BLaER1 treated with 17β-estradiol and CSF1 and Interleukin-3, amounts not matched to agents 10 nM and 100 nM (cell line): ENCODE measurements at regions not wholly inside any gene's neighbourhood (a gene's known extent, or its start where the extent isn't known, plus 50 kb on each side); places are given as distances from the start of the nearest gene placed in this dataset.

ENCODE experiments used
- H3K27ac ChIP-seq, 11 experiments: shearing (Covaris generic); formaldehyde crosslinking; 2 replicates each; pipeline ENCODE4 v1.8.1; 2022
- H3K27me3 ChIP-seq, 11 experiments: shearing (Covaris generic); formaldehyde crosslinking; 2 replicates each; pipeline ENCODE4 v1.8.1; 2022
- H3K36me3 ChIP-seq, 11 experiments: shearing (Covaris generic); formaldehyde crosslinking; 2 replicates each; pipeline ENCODE4 v1.8.1; 2022
- H3K4me1 ChIP-seq, 10 experiments: shearing (Covaris generic); formaldehyde crosslinking; 2 replicates each; pipeline ENCODE4 v1.8.1; 2022
- H3K4me2 ChIP-seq, 11 experiments: shearing (Covaris generic); formaldehyde crosslinking; 2 replicates each; pipeline ENCODE4 v1.8.1; 2022
- H3K4me3 ChIP-seq, 10 experiments: shearing (Covaris generic); formaldehyde crosslinking; 2 replicates each; pipeline ENCODE4 v1.8.1; 2022
- H3K9ac ChIP-seq, 11 experiments: shearing (Covaris generic); formaldehyde crosslinking; 2 replicates each; pipeline ENCODE4 v1.8.1; 2022
- H3K9me3 ChIP-seq, 11 experiments: shearing (Covaris generic); formaldehyde crosslinking; replicated peaks in 1 of 11; 2 replicates each; pipeline ENCODE4 v1.8.1; 2022
- H4K20me1 ChIP-seq, 11 experiments: shearing (Covaris generic); formaldehyde crosslinking; 2 replicates each; pipeline ENCODE4 v1.8.1; 2022
- Cebpa-rat ChIP-seq, 11 experiments: shearing (Covaris generic); IDR thresholded peaks; 2 replicates each; pipeline ENCODE4 v1.8.1; 2022

DNA sequence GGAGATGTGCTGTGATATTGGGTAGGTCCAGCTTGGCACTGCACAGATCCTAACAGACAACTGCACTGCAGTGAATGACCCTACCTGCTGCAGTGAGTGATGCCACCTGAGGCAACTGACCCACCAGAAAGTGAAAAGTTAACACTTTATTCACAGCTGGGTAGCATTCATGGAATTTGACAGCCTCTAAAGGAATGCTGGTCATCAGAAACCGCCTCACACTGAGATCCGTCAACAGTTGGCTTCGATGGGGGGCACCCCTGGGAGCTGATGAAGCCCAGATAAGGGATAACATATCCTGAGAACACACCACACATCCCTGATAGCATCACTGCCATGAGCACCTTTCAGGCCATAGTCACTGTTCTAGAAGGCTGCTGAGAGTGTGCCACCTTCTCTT, 272.4 kb upstream of the CRY1 start:
- H3K4me1 ChIP-seq, result peaks cover 6 to 68% (median 40%) of the 10 kb centered on the region in 10 experiments
- H3K4me2 ChIP-seq, result peak overlapping the region in 4 of 11 experiments; percentile 0 to 28 (median 8); a peak in 4 of 22 replicates
- H3K36me3 ChIP-seq, result 0 out of 22 replicates have a peak, but pooled peaks cover 0 to 4% (median 0%) of the 10 kb centered on the region in 11 experiments
- no peak overlapping the region for H3K9ac ChIP-seq
- no peak overlapping the region for H3K27ac ChIP-seq
- H3K4me3 ChIP-seq, result no peak overlapping the region
- H4K20me1 ChIP-seq, result peaks cover 0 to 7% (median 0%) of the 10 kb centered on the region in 11 experiments; a peak in 1 of 22 replicates
- no peak for TF ChIP-seq Cebpa-rat (IDR thresholded peaks at IDR 0.05)
- no peaks in the 10 kb centered on the region for H3K27me3 ChIP-seq
- H3K9me3 ChIP-seq, result no peaks in the 10 kb centered on the region

- Histone ChIP-seq H3K4me2 (peak overlapping the region in 4 of 11 experiments; percentile 0 to 28 (median 8); a peak in 2 of 22 replicates), H3K27me3 (no peaks in the 10 kb centered on the region), H3K9me3 (no peaks in the 10 kb centered on the region), H3K36me3 (0 out of 22 replicates have a peak, but pooled peaks cover 0 to 4% (median 0%) of the 10 kb centered on the region in 11 experiments), H4K20me1 (peaks cover 0 to 7% (median 0%) of the 10 kb centered on the region in 11 experiments; a peak in 1 of 22 replicates), H3K27ac (no peak overlapping the region; a peak in 1 of 22 replicates), H3K9ac (no peak overlapping the region), H3K4me1 (peaks cover 6 to 74% (median 46%) of the 10 kb centered on the region in 10 experiments), H3K4me3 (no peak overlapping the region)
- TF ChIP-seq Cebpa-rat (IDR thresholded peaks at IDR 0.05), result no peak
Measured at GRCh38 chr12:107366322-107366721, 273.0 kb upstream of the CRY1 start.

GRCh38 chr12:107368586-107368985, 275.2 kb upstream of the CRY1 start:
- TF ChIP-seq Cebpa-rat (IDR thresholded peaks at IDR 0.05), result no peak
- Histone ChIP-seq H3K36me3 (0 out of 22 replicates have a peak, but pooled peaks cover 0 to 4% (median 0%) of the 10 kb centered on the region in 11 experiments), H3K9ac (no peak overlapping the region), H3K27me3 (no peaks in the 10 kb centered on the region), H3K9me3 (no peaks in the 10 kb centered on the region), H3K4me1 (peaks cover 27 to 94% (median 69%) of the 10 kb centered on the region in 10 experiments), H3K27ac (peak overlapping the region in 5 of 11 experiments; percentile 3 to 88 (median 9); a peak in 5 of 22 replicates), H3K4me3 (no peak overlapping the region), H4K20me1 (no peaks in the 10 kb centered on the region), H3K4me2 (peak overlapping the region in 9 of 11 experiments; percentile 22 to 96 (median 89); a peak in 15 of 22 replicates)

DNA sequence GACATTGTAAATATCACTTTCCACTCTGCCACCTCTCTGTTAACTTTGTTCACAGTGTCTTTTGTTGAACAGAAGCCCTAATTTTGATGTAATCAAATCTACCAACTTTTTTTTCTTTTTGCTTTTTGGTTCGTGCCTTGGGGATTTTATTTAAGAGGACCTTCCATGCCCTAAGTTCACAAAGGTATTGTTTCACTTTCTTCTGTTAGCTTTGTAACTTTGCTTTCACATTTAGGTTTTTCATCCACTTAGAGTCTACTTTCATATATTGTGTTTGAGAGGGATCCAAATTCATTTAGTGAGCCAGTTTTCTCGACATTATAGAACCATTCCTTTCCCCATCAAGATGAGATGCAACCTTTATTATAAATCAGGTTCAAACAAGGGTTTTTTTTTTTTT, 275.7 kb upstream of the CRY1 start:
- H3K4me2 ChIP-seq, result peak overlapping the region in 9 of 11 experiments; percentile 22 to 96 (median 89); a peak in 16 of 22 replicates
- peaks cover 31 to 94% (median 73%) of the 10 kb centered on the region in 10 experiments for H3K4me1 ChIP-seq
- H4K20me1 ChIP-seq, result no peaks in the 10 kb centered on the region
- no peak for TF ChIP-seq Cebpa-rat (IDR thresholded peaks at IDR 0.05)
- no peak overlapping the region; a peak in 1 of 22 replicates for H3K9ac ChIP-seq
- peak overlapping the region in 7 of 11 experiments; percentile 9 to 91 (median 88); a peak in 8 of 22 replicates for H3K27ac ChIP-seq
- no peaks in the 10 kb centered on the region for H3K27me3 ChIP-seq
- H3K4me3 ChIP-seq, result no peak overlapping the region
- H3K9me3 ChIP-seq, result no peaks in the 10 kb centered on the region
- H3K36me3 ChIP-seq, result 0 out of 22 replicates have a peak, but pooled peaks cover 0 to 4% (median 0%) of the 10 kb centered on the region in 11 experiments

DNA sequence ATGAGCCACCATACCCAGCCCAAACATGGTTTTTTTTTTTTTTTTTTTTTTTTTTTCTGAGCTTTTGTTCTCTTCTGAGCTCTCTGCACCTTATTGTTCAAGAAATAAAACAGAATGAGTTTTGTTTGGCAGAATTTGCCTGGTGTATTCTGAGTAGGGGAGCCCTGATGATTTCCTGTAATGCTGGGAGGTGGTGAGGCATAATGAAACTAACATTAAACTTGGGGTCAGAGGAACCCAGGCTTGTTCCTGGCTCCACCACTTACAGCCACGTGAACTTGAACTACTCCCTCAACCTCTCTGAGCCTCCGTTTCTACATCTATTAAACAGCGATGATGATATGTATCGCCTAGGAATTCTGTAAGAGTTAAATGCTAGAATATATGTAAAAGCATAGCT, 276.3 kb upstream of the CRY1 start:
- H3K27me3 ChIP-seq, result no peaks in the 10 kb centered on the region
- H3K9me3 ChIP-seq, result no peaks in the 10 kb centered on the region
- peaks cover 36 to 94% (median 77%) of the 10 kb centered on the region in 10 experiments for H3K4me1 ChIP-seq
- no peak for TF ChIP-seq Cebpa-rat (IDR thresholded peaks at IDR 0.05)
- peak overlapping the region in 1 of 11 experiments; percentile 36; a peak in 2 of 22 replicates for H3K9ac ChIP-seq
- H3K27ac ChIP-seq, result peak overlapping the region in 8 of 11 experiments; percentile 2 to 91 (median 88); a peak in 11 of 22 replicates
- no peaks in the 10 kb centered on the region for H4K20me1 ChIP-seq
- H3K4me2 ChIP-seq, result peak overlapping the region in 10 of 11 experiments; percentile 0 to 96 (median 89); a peak in 19 of 22 replicates
- no peak overlapping the region for H3K4me3 ChIP-seq
- 0 out of 22 replicates have a peak, but pooled peaks cover 0 to 4% (median 0%) of the 10 kb centered on the region in 11 experiments for H3K36me3 ChIP-seq

- peak in 8 of 11 experiments; percentile 60 to 88 (median 76); a peak in 13 of 22 replicates for TF ChIP-seq Cebpa-rat (IDR thresholded peaks at IDR 0.05)
- Histone ChIP-seq H4K20me1 (no peaks in the 10 kb centered on the region; a peak in 1 of 22 replicates), H3K27ac (peak overlapping the region in 9 of 11 experiments; percentile 77 to 91 (median 87); a peak in 18 of 22 replicates), H3K9me3 (no peaks in the 10 kb centered on the region), H3K36me3 (0 out of 22 replicates have a peak, but pooled peaks cover 0 to 4% (median 0%) of the 10 kb centered on the region in 11 experiments), H3K27me3 (no peaks in the 10 kb centered on the region), H3K4me1 (peaks cover 35 to 85% (median 75%) of the 10 kb centered on the region in 10 experiments), H3K4me3 (peak overlapping the region in 2 of 10 experiments; percentile 34 to 52; a peak in 3 of 20 replicates), H3K4me2 (peak overlapping the region; percentile 79 to 96 (median 89)), H3K9ac (peak overlapping the region in 9 of 11 experiments; percentile 28 to 78 (median 74); a peak in 15 of 22 replicates)
Measured at GRCh38 chr12:107372229-107372658, 278.9 kb upstream of the CRY1 start.

DNA sequence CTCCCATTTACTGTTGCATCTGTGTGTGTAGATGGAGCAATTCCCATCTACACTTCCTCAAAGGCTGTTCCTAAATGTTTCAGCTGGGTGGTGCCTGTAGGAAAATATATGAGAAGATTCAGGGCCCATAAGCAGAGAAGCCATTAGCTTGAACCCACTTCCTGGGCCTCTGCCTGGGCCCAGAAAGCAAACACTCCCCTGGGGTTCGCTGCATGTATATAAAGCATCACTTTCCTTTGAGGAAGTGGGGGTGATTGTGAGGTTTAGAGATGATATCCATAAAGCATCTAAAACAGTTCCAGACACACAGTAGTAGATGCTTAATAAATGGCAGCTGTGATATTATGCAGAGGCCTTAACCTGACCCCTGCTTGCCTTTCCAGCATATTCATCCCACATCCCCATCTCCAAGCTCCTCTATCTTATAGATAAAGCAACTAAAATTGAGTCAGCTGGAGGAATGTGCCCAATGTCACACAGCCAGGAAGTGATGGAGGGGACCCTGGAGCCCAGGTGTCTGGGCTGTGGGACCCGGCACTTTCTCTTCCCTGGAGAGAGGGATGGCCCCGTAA, 280.0 kb upstream of the CRY1 start:
- peak overlapping the region in 5 of 10 experiments; percentile 25 to 52 (median 34); a peak in 9 of 20 replicates for H3K4me3 ChIP-seq

GRCh38 chr12:107374161-107374840, 281.0 kb upstream of the CRY1 start:
- Histone ChIP-seq H3K9ac (peak overlapping the region; percentile 53 to 78 (median 68)), H3K27me3 (no peaks in the 10 kb centered on the region), H3K4me3 (peak overlapping the region in 6 of 10 experiments; percentile 13 to 52 (median 33); a peak in 8 of 20 replicates), H3K4me1 (peaks cover 35 to 76% (median 61%) of the 10 kb centered on the region in 10 experiments), H3K9me3 (no peaks in the 10 kb centered on the region), H3K4me2 (peak overlapping the region; percentile 79 to 96 (median 89)), H3K27ac (peak overlapping the region; percentile 51 to 91 (median 84); a peak in 21 of 22 replicates), H3K36me3 (no peaks in the 10 kb centered on the region), H4K20me1 (peaks cover 0 to 5% (median 0%) of the 10 kb centered on the region in 11 experiments; a peak in 2 of 22 replicates)
- no peak for TF ChIP-seq Cebpa-rat (IDR thresholded peaks at IDR 0.05)

More for the DNA sequence above, 280.0 kb upstream of the CRY1 start:
- TF ChIP-seq Cebpa-rat (IDR thresholded peaks at IDR 0.05), result no peak
- no peaks in the 10 kb centered on the region; a peak in 2 of 22 replicates for H4K20me1 ChIP-seq
- H3K9me3 ChIP-seq, result no peaks in the 10 kb centered on the region
- peak overlapping the region in 9 of 11 experiments; percentile 62 to 78 (median 74); a peak in 16 of 22 replicates for H3K9ac ChIP-seq
- peak overlapping the region in 10 of 11 experiments; percentile 69 to 91 (median 86); a peak in 20 of 22 replicates for H3K27ac ChIP-seq
- H3K4me2 ChIP-seq, result peak overlapping the region; percentile 79 to 96 (median 89)
- H3K4me1 ChIP-seq, result peaks cover 35 to 82% (median 70%) of the 10 kb centered on the region in 10 experiments
- no peaks in the 10 kb centered on the region for H3K36me3 ChIP-seq
- no peaks in the 10 kb centered on the region for H3K27me3 ChIP-seq
